CD4-positive, alpha-beta T cell treated with Interferon alpha-2 for 1 hour (primary cell): ENCODE measurements at regions not wholly inside any gene's neighbourhood (a gene's known extent, or its start where the extent isn't known, plus 50 kb on each side); places are given as distances from the start of the nearest gene placed in this dataset.

Experiments
- DNase-seq, 2 donors: peaks; one replicate each; pipeline ENCODE4 v3.0.0-alpha.2; 2020 to 2022

DNA sequence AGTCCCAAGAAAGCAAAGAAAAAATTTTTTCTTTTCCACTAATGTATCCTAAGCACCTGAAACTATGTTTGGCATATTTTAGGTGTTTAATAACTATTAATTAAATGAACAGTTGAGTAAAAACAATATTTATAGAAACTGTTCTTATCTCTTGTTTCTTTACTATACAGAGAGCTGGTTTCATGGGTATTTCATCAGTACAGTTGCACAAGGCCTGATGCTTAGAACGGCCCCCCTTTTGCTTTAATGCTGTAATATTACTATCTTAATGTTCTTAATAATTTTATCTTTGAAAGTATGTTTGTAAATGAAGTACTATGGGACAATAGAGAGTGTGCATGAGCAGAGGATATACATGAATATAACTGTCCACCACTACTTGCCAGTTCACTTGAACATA is 479.1 kb upstream of the SLIT2 start:
- DNase-seq = no peak

DNA sequence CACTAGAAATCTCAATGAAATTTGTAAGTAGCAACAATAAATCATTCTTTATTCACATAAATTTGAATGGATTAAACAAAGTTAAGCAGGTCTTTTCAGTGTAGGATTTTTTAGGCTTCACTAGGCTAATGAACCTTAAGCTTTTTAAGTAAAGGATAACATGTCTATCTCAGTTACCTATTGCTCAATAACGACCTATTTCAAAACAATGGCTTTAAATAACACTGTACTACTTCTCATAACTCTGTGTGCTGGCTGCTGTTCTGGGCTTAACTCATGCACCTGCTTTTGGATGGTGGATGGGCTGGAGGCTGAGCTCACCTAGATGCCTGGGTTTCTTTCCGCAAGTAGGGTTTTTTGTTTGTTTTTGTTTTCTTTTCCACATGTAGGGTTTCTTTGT is 495.0 kb upstream of the SLIT2 start:
- no peak for DNase-seq

DNA sequence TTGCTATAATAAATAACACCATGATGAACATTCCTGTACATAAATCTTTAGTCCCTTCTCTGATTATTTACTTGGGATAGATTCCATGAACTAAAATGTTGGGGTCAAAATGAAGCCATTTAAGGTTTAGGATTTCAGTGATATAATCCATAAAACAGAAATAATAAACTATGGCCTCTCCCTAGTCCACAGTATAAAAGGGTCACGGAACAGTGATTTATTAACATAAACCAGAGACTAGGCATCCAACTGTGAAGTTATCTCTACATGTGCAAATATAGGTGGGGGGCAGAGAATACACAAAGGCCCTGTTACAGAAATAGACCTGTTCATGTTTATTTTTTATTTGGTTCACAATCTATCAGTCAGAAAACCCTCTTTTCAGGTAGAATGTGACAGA is 499.1 kb upstream of the SLIT2 start:
- no peak for DNase-seq

DNA sequence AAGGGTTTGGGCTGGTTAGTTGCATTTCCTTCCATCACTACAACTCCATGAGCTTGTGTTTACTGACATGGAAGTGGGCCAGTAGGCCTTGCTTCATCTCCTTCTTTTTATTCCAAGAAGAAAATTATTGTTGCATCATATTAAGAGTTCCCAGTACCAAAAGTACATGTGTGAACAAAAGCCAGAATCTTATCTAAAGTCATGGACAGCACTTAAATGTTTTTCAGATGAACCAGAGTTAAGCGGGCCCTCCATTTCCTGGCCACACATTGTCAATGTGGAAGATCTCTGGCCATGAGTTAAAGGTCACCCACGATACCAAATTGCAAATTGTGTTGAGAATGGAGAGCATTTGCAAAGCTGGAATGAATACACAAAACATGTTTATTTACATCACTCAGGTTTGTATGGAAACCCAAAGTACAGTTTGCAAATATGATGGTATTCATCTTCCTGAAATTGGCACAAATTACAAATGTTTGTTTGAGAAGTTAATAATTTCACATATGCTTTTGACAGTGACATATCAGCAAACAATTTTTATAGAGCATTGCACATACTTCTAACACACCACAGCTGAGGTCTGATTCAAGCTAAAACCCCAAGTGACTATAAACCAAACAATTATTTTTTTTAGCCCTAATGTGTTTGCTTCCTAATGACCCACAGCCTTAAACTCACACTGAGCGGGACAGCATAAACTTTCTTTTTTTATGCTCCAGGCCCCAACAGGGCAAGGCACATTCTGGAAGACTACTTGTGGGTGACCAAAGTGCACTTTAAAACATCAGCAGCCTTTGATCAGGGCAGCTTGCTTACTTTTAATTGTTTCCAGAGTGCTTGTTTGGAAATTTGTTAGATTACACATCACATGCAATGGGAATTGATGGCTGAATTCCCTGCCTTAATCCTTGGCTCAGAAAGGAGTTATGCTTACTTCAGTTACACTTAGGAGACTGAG is 502.9 kb upstream of the SLIT2 start:
- no peak for DNase-seq

DNA sequence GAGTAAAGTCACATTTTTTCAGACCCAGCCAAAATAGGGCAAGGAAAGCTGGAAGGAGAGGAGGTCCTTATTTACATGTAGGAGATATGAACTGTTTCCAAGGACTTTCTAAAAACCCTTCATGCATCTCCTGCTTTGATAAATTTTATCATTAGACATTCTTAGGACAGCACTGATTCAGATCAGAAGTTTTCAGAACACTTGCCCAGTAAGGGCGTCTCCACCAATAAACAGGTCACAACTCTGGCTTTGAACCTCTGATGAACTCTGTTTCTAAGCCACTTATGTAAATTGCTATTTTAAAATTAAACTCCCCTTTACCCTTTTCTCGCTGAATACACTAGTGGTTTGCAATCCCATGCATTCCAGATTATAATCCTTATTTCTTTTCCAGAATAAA is 505.3 kb upstream of the SLIT2 start:
- no peak for DNase-seq

DNA sequence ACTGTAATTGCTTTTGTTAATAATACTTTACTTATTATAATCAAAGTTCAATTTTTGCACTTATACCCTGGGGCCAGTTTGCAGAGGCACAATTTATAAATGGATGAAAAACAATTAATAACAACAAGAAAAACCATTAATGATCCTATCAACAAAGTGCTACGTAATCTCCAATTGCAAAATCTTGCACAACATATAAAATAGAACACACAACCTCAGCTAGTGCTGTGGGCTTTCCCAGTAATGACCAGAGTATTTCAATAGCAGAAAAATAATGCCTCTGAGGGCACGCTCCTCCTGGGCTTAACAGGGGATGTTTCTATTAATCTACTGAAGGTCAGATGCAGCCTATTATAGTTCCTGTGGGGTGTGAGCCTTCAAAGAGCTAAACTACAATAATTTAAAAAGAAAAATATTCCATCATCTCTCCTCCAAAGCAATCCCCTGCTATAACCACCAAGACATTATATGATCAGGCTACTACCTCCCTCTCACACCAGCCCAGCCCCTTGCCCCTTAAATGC is 508.5 kb upstream of the SLIT2 start:
- no peak for DNase-seq

DNA sequence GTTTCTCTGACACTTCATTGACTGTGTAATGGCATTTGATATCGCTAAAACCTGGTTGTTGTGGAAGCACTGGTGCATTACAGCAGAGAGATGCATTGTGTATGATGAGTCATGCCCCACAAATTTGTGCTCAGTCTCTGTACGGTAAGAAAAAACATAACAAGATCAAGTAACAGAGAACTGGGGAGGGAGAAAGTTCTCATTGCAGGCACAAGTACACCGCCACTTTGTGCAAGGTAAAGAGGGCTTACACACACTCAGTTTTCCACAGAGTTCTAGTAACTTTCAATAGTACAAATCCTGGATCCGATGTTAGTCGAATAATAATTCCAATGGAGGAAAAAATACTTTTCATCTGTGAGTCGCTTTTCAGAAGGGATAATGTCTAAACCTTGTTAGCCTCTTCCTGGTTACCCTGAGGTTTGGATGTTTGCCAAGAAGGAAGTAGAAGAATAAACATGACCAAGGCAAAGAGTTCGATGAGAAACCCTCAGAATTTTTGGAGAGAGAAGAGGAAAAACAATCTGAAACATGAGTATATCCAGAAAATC is 512.5 kb upstream of the SLIT2 start:
- DNase-seq = no peak

DNA sequence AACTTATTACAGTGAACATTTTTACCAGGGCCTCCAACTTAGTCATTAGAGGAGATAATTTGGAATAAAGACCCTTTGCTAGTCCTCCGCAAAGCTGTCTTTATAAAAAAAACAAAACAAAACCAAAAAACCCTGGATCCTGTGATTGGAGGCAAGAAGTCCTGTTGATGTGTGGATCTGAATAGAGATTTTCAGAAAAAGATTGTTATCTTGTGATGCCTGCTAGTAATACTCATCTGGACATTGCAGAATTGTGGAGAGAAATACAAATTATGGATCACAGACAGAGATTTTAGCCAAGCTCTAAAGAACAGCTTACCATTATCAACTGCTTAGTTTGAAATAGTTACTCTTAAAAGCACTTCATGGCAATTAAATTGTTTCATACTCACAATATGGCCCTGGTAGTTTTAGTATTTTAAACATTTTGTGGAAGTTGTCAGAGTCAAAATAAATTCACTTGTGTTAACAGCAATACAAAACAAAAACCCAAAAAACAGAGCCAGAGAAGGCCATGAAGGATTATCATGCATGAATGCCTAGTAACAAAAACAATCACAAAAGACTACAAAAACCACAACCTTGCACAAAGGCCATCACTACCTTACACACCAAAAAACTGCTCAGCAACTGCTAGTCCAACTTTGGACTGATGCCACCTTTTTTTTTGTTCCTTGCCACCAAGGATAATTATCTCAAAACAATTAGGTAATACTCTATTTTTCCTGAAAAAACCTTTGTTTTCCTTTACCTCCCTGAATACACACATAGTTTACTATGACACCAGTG is 514.5 kb upstream of the SLIT2 start:
- DNase-seq = no peak

DNA sequence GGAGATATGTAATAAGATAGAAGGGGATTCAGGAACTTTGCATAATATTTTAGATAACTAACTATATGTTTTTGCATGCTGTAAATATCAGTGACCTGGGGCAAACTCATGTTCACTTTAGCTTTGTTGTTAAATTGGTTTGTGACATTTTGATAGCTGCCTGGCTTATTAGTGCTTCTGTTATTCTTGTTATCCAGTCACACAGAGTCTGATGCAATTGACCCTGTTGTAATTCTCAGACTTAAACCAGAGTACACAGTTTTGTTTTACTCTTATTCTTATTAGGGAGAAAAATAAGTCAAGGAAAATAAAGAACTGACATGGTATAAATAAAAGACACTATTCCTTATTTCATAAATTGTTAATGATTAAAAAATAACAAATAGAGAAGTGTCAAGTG is 516.7 kb upstream of the SLIT2 start:
- DNase-seq = no peak

DNA sequence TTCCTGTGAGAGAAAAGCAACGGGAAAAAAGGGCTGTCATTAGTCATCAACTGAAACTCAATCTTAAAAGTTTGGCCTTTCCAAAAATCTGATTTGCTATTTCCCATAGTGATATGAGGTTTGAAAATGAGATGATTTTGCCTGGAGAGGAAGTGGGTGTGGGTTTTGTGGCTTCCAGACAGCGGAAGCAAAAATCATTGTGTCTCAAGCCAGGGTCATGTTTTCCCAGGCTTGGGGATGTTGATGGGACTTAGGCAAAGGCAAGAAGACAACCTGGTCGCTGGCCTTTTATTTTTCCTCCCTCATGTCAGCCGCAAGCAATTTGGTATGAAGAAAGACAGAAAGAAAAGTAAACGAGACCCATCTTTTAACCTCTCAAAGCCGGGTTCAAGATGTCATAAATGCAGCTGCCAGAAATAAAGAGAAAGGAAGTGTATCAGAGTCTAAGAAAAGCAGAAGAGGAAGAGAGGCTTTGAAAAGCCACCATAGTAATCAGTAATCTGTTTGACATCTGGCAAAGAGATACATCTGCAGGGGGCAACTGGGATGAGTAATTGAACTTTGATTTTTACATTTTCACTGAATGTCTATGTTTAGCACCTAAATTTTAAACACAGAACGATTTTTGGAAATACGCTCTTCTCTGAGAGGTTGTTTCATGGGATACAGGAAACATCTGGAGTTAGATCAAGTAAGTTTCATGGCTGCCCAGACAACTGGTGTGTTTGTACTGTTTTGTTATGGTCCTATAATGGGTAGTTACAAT is 521.6 kb upstream of the SLIT2 start:
- DNase-seq = no peak

DNA sequence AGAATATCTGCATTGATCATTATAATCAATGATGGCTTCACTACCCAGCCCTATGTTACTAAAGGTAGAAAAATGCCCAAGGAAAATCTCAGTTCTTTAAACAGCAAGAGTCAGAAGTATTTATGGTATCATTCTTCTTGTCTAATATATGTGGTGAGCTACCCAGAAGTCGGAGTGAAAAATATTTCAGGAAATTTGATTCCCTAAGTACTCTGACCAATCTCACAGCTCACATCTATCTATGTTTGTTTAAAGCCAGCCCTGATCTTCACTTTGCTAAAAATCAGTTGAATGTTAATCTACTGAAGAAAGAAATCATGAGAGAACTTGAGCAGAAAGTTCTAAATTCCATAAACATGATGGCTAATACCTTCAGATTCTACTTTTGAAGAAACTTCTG is 522.9 kb upstream of the SLIT2 start:
- DNase-seq = no peak

DNA sequence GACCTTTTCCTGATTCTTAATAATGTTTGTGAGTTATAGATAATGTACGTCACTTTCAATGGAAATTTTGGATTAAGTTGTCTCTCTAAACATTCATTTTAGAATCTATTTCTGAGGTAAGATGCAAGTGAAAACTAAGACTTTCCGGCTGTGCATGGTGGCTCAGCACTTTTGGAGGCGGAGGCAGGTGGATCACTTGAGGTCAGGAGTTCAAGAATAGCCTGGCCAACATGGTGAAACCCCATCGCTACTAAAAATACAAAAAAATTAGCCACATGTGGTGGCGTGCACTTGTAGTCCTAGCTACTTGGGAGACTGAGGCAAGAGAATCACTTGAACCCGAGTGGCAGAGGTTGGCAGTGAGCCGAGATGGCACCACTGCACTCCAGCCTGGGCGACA is 524.6 kb upstream of the SLIT2 start:
- DNase-seq = no peak

DNA sequence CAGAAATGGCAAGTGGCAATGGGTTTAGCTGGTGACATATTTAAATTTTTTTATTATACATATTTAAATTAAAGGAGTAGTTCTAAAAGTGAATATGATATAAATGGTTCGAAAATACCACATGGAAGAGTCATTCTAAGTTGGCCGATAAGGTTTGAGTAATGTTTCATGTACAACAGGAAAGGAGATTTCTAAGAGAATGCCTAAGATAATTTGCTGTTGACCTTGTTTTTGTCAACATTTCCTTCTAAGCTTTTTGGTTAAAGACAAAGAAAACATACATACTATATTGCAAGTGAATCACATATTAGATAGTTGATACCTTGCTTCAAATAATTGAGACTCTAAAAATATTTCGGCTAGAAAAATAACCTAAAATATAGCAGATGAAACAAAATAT is 526.6 kb upstream of the SLIT2 start:
- no peak for DNase-seq

DNA sequence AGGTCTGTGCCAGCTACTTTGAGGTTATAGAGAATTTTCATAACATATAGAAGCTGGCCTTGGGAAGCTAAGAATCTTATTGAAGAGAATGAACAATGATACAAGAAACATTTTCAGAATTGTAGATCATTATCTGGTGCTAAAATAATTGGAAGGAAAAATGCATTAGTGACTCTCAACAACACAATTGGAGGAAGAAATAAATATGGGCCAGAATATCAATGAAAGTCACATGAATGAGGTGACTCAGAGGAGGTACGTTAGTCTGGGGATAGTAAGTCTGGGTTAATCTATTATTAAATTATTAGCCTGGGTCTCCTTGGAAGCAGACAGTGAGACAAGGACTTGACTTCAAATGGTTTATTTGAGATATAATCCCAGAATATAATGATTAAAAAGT is 529.3 kb upstream of the SLIT2 start:
- no peak for DNase-seq

DNA sequence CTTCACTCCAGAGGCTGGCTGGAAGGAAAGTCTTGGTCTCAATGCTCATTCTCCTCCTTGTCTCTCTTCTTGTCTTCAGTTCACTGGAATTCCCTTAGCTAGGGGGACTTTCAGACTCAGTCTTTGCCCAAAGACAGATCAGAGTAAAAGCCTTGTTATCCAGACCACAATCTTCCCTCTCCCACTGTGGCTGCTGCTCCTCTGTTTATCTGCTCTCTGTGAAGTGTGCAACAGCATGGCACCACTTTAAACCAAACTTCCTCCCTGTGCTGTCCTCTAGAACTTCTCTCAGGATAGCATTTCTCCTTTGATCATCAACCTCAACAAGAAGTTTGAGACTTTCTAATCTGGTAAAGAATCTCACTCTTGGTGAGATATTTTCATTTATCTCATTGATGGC is 530.1 kb upstream of the SLIT2 start:
- no peak for DNase-seq

DNA sequence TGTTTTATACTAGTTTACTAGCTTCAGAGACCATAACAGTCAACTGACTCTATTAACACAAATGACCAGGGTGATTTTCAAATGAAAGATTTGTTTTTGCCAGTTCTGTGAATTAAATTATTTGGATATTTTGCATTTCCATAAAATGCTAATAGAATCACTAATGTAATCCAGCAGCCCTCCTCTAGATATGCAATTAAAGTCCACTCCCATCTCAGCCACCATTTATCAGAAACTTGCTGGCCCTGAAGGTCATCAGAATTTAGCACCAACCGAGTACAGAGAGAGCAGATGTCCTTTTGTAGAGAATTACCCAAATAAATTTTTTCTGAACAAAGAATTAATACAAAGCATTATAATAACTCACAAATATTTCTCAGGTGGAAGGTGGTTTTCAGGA is 531.1 kb upstream of the SLIT2 start:
- DNase-seq = no peak

DNA sequence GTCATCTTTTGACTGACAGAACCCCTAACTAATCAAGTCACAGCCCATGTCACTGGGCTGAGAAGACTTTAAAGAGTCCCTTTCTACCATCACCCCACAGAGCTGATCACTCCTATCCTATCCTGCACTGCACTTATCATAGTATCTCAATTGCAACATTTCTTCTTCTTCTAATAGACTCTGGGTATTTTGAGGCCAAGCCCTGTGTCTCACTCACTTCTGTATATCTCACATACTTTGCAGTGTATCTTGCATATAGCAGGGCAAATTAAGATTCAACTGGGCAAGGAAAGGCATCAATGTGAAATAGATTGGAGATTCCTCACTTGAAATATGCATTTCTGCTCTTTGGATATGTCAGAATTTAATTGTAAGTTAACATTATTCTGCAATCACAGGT is 531.5 kb upstream of the SLIT2 start:
- DNase-seq = no peak

DNA sequence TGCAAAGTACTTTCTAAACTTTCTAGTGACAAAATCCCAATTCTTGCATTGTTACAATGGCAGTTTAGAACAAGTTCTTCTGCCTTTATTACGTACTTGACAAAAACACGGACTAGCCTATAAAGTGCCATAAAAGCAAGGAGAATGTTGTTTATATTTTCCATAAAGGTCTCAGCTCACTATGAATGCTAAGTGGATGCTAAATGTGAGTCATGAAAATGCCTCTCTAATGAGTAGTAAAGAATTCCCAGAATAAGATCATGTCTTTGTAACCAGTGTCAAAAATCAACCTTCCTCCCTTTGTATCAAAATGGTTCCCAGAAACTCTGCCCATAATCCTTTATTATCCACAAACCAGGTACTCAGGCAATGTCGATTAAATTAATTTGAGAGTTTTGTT is 539.8 kb upstream of the SLIT2 start:
- no peak for DNase-seq

DNA sequence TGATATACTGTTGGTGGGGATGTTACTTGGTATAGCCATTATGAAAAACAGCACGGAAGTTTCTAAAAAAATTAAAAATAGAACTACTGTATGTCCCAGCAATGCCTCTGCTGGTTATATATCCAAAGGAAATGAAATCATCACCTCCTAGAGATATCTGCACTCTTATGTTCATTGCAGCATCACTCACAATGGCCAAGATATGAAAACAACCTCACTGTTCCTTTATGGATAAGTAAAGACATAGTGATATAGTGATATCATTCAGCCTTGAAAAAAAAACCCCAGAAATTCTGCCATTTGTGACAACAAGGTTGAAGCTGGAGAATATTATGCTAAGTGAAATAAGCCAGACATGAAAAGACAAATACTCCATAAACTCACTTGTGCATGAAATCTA is 543.8 kb upstream of the SLIT2 start:
- no peak for DNase-seq

DNA sequence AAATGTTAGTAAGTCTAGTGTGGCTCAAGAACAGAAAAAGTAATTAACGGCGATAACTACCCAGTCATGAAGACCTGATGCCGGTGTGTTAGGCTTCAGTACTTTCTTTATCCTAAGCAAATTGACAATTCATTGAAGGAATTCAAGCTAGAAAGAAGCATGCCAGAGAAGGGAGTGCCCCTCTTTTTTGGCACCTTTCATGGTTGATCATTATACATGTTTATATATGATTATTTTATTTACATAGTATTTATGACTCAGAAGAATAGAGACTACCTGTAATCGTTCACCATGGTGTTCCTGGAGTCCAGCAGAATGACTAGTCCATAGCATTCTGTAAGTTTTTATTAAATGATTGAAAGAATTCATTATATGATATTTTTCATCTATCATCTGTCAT is 548.3 kb upstream of the SLIT2 start:
- DNase-seq = no peak

DNA sequence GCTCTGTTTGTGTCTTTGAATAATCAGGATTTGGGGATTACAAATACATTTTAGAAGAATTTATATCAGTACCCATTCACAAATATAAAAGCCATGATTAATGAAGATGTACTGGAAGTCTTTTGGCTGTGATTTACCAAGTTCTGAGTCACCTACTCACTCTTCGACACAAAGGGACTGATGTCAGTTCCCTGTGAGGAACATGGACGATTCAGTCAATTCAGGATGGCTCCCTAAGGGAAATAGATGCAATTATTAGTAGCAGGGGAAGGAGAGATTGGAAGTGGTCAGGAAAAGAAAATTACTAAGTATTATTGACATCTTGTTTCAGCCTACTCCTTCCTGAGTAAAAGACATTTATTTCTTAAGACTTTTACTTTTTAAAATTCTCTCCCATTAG is 550.7 kb upstream of the SLIT2 start:
- no peak for DNase-seq

DNA sequence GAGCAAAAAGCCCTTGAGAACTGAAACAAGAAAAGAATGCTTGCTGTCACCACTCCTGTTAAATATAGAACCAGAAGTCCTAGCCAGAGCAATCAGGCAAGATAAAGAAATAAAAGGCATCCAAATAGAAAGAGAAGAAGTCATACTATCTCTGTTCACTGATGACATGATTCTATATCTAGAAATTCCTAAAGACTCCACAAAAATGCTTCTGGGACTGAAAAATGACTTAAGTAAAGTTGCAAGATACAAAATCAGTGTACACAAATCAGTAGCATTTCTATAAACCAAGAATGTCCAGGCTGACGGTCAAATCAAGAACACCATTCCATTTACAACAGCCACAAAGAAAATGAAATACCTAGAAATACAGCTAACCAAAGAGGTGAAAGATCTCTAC is 552.7 kb upstream of the SLIT2 start:
- no peak for DNase-seq

DNA sequence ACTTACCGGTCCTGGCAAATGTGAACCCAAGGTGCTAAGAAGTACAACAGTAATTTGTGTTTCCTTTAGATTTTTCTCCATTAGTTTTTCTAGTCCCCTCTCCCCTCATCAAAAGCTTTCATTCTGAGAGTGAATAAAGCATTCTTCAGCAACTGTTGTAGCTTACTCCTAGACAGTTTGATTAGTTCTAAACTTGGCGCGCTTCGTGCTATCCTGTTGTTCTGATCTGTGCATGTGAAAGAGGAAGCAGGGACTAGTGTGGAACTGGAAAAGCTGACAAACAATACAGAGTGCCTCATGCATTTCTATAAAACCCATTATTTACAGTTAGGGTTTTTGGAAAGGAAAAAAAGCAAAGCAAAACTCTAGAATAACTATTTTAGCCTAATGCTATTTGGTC is 556.9 kb upstream of the SLIT2 start:
- no peak for DNase-seq
